ENCODE measurements at regions not wholly inside any gene's neighbourhood (a gene's known extent, or its start where the extent isn't known, plus 50 kb on each side); places are given as distances from the start of the nearest gene placed in this dataset.

GRCh38 chr3:144663456-144664436 is 692.1 kb downstream of the DIPK2A start:
- Histone ChIP-seq H3K4me2 (ENCODE audit: control insufficient read depth, extremely low read depth, insufficient read depth, low read depth, low read length) (no peak overlapping the region), H4K20me1 (ENCODE audit: control insufficient read depth, extremely low read depth, insufficient read depth, low read length) (no peaks in the 10 kb centered on the region), H3K4me1 (ENCODE audit: control insufficient read depth, extremely low read depth, insufficient read depth, low read length) (no peaks in the 10 kb centered on the region), H3K36me3 (ENCODE audit: control insufficient read depth in 2 of 2, extremely low read depth in 1 of 2, insufficient read depth in 2 of 2, low read length in 2 of 2) (no peaks in the 10 kb centered on the region), H3K27ac (ENCODE audit: control insufficient read depth, insufficient read depth, low read length) (no peak overlapping the region), H3K4me3 (ENCODE audit: control insufficient read depth in 2 of 3, extremely low read depth in 1 of 3, insufficient read depth in 2 of 3, low read depth in 1 of 3, low read length in 3 of 3) (no peak overlapping the region), H3K27me3 (ENCODE audit: control insufficient read depth, extremely low read depth, insufficient read depth, low read length) (no peaks in the 10 kb centered on the region), H2AFZ (ENCODE audit: control insufficient read depth, low read length) (no peak overlapping the region), H3K9me3 (ENCODE audit: control insufficient read depth, low read depth, low read length) (peaks cover 2% of the 10 kb centered on the region), H3K9me1 (ENCODE audit: control insufficient read depth, extremely low read depth, insufficient read depth, low read length) (no peaks in the 10 kb centered on the region), H3K9ac (ENCODE audit: control insufficient read depth, extremely low read depth, insufficient read depth, low read length) (no peak overlapping the region), H3K79me2 (ENCODE audit: control insufficient read depth, insufficient read depth, low read length) (no peaks in the 10 kb centered on the region)
- DNase-seq (ENCODE audit: low read depth, low spot score): no peak
- no peak for TF ChIP-seq EZH2 (IDR thresholded peaks at IDR 0.05; ENCODE audit: low read length)
- TF ChIP-seq, protein P1, sequence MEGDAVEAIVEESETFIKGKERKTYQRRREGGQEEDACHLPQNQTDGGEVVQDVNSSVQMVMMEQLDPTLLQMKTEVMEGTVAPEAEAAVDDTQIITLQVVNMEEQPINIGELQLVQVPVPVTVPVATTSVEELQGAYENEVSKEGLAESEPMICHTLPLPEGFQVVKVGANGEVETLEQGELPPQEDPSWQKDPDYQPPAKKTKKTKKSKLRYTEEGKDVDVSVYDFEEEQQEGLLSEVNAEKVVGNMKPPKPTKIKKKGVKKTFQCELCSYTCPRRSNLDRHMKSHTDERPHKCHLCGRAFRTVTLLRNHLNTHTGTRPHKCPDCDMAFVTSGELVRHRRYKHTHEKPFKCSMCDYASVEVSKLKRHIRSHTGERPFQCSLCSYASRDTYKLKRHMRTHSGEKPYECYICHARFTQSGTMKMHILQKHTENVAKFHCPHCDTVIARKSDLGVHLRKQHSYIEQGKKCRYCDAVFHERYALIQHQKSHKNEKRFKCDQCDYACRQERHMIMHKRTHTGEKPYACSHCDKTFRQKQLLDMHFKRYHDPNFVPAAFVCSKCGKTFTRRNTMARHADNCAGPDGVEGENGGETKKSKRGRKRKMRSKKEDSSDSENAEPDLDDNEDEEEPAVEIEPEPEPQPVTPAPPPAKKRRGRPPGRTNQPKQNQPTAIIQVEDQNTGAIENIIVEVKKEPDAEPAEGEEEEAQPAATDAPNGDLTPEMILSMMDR (optimal IDR thresholded peaks at IDR 0.05 in 1 of 3, IDR thresholded peaks at IDR 0.05 in 1 of 3, conservative IDR thresholded peaks at IDR 0.05 in 1 of 3; ENCODE audit: extremely low read depth in 1 of 3, insufficient read depth in 2 of 3, low read length in 3 of 3): no peak
- no peak for FAIRE-seq
- dilution Hi-C loops (cut with MboI; ENCODE audit: extremely low pct_ligation_motif_present, low sequenced_read_pairs): no loop called here

- TF ChIP-seq, protein P1 (optimal IDR thresholded peaks at IDR 0.05 in 1 of 3, IDR thresholded peaks at IDR 0.05 in 1 of 3, conservative IDR thresholded peaks at IDR 0.05 in 1 of 3; ENCODE audit: extremely low read depth in 1 of 3, insufficient read depth in 2 of 3, low read length in 3 of 3): no peak
- TF ChIP-seq EZH2 (IDR thresholded peaks at IDR 0.05; ENCODE audit: low read length): no peak
- no peak overlapping the region for H3K4me2 ChIP-seq (ENCODE audit: control insufficient read depth, extremely low read depth, insufficient read depth, low read depth, low read length)
- no peak overlapping the region for H3K27ac ChIP-seq (ENCODE audit: control insufficient read depth, insufficient read depth, low read length)
- H3K4me3 ChIP-seq (ENCODE audit: control insufficient read depth in 2 of 3, extremely low read depth in 1 of 3, insufficient read depth in 2 of 3, low read depth in 1 of 3, low read length in 3 of 3): no peak overlapping the region
- no peak overlapping the region for H3K9ac ChIP-seq (ENCODE audit: control insufficient read depth, extremely low read depth, insufficient read depth, low read length)
- H3K9me3 ChIP-seq (ENCODE audit: control insufficient read depth, low read depth, low read length): peaks cover 2% of the 10 kb centered on the region
- no peak overlapping the region for H2AFZ ChIP-seq (ENCODE audit: control insufficient read depth, low read length)
- dilution Hi-C loops (cut with MboI; ENCODE audit: extremely low pct_ligation_motif_present, low sequenced_read_pairs): no loop called here
- H3K79me2 ChIP-seq (ENCODE audit: control insufficient read depth, insufficient read depth, low read length): no peaks in the 10 kb centered on the region
- H4K20me1 ChIP-seq (ENCODE audit: control insufficient read depth, extremely low read depth, insufficient read depth, low read length): no peaks in the 10 kb centered on the region
- no peaks in the 10 kb centered on the region for H3K27me3 ChIP-seq (ENCODE audit: control insufficient read depth, extremely low read depth, insufficient read depth, low read length)
- no peak for FAIRE-seq
- H3K36me3 ChIP-seq (ENCODE audit: control insufficient read depth in 2 of 2, extremely low read depth in 1 of 2, insufficient read depth in 2 of 2, low read length in 2 of 2): no peaks in the 10 kb centered on the region
- no peak for DNase-seq (ENCODE audit: low read depth, low spot score)
- no peaks in the 10 kb centered on the region for H3K9me1 ChIP-seq (ENCODE audit: control insufficient read depth, extremely low read depth, insufficient read depth, low read length)
- no peaks in the 10 kb centered on the region for H3K4me1 ChIP-seq (ENCODE audit: control insufficient read depth, extremely low read depth, insufficient read depth, low read length)
These were observed 694.0 kb downstream of the DIPK2A start for GRCh38 chr3:144665567-144666053.
